ENCODE measurements at regions not wholly inside any gene's neighbourhood (a gene's known extent, or its start where the extent isn't known, plus 50 kb on each side); places are given as distances from the start of the nearest gene placed in this dataset.

- H3K27ac Mint-ChIP-seq: no peak overlapping the region
- H3K4me3 Mint-ChIP-seq: no peak overlapping the region
- peaks cover 0 to 12% of the 10 kb centered on the region in 2 donors for H3K9me3 Mint-ChIP-seq
- no peak for ATAC-seq (replicated peaks)
- H3K4me1 Mint-ChIP-seq (ENCODE audit: low read depth in 2 of 2): no peaks in the 10 kb centered on the region
- no peaks in the 10 kb centered on the region for H3K27me3 Mint-ChIP-seq
- no peaks in the 10 kb centered on the region for H3K36me3 Mint-ChIP-seq (ENCODE audit: insufficient read depth)
- no peak for DNase-seq
These were observed 151.5 kb upstream of the CELF4 start for GRCh38 chr18:37717098-37717497.

- no peaks in the 10 kb centered on the region for H3K36me3 Mint-ChIP-seq (ENCODE audit: insufficient read depth)
- no peak overlapping the region for H3K27ac Mint-ChIP-seq
- no peak for ATAC-seq (replicated peaks)
- DNase-seq: no peak
- H3K4me3 Mint-ChIP-seq: no peak overlapping the region
- no peaks in the 10 kb centered on the region for H3K27me3 Mint-ChIP-seq
- no peaks in the 10 kb centered on the region for H3K4me1 Mint-ChIP-seq (ENCODE audit: low read depth in 2 of 2)
- peaks cover 0 to 12% of the 10 kb centered on the region in 2 donors for H3K9me3 Mint-ChIP-seq
These were observed 150.6 kb upstream of the CELF4 start for GRCh38 chr18:37716106-37716735.

- H3K4me1 Mint-ChIP-seq (ENCODE audit: low read depth in 2 of 2): no peaks in the 10 kb centered on the region
- no peak overlapping the region for H3K27ac Mint-ChIP-seq
These were observed 149.1 kb upstream of the CELF4 start for GRCh38 chr18:37714691-37715090.

GRCh38 chr18:37712776-37713175 is 147.2 kb upstream of the CELF4 start:
- Mint-ChIP-seq H3K27me3 (no peaks in the 10 kb centered on the region), H3K36me3 (ENCODE audit: insufficient read depth) (no peaks in the 10 kb centered on the region), H3K27ac (no peak overlapping the region), H3K4me1 (ENCODE audit: low read depth in 2 of 2) (no peaks in the 10 kb centered on the region), H3K4me3 (no peak overlapping the region), H3K9me3 (peaks cover 0 to 12% of the 10 kb centered on the region in 2 donors)
- DNase-seq (no peak), ATAC-seq (replicated peaks) (no peak)

More at GRCh38 chr18:37714691-37715090, 149.1 kb upstream of the CELF4 start:
- Mint-ChIP-seq H3K4me3 (no peak overlapping the region), H3K36me3 (ENCODE audit: insufficient read depth) (no peaks in the 10 kb centered on the region), H3K9me3 (peaks cover 0 to 12% of the 10 kb centered on the region in 2 donors), H3K27me3 (no peaks in the 10 kb centered on the region)
- no peak for DNase-seq
- no peak for ATAC-seq (replicated peaks)

- H3K4me3 Mint-ChIP-seq: no peak overlapping the region
- DNase-seq: no peak
- H3K9me3 Mint-ChIP-seq: peaks cover 0 to 12% of the 10 kb centered on the region in 2 donors
- H3K27me3 Mint-ChIP-seq: no peaks in the 10 kb centered on the region
- no peak overlapping the region for H3K27ac Mint-ChIP-seq
- no peak for ATAC-seq (replicated peaks)
- no peaks in the 10 kb centered on the region for H3K4me1 Mint-ChIP-seq (ENCODE audit: low read depth in 2 of 2)
- no peaks in the 10 kb centered on the region for H3K36me3 Mint-ChIP-seq (ENCODE audit: insufficient read depth)
These were observed 146.3 kb upstream of the CELF4 start for GRCh38 chr18:37711766-37712505.

GRCh38 chr18:37710726-37711125 is 145.1 kb upstream of the CELF4 start:
- Mint-ChIP-seq H3K27ac (no peak overlapping the region), H3K4me1 (ENCODE audit: low read depth in 2 of 2) (no peaks in the 10 kb centered on the region), H3K36me3 (ENCODE audit: insufficient read depth) (no peaks in the 10 kb centered on the region), H3K27me3 (no peaks in the 10 kb centered on the region), H3K9me3 (peaks cover 0 to 12% of the 10 kb centered on the region in 2 donors), H3K4me3 (no peak overlapping the region)
- ATAC-seq (replicated peaks) (no peak), DNase-seq (no peak)

- H3K4me3 Mint-ChIP-seq: no peak overlapping the region
- peaks cover 2 to 4% of the 10 kb centered on the region in 2 donors for H3K9me3 Mint-ChIP-seq
- DNase-seq: no peak
- H3K4me1 Mint-ChIP-seq (ENCODE audit: low read depth in 2 of 2): no peaks in the 10 kb centered on the region
- H3K36me3 Mint-ChIP-seq (ENCODE audit: insufficient read depth): no peaks in the 10 kb centered on the region
- H3K27me3 Mint-ChIP-seq: no peaks in the 10 kb centered on the region
- no peak for ATAC-seq (replicated peaks)
- no peak overlapping the region for H3K27ac Mint-ChIP-seq
These were observed 144.1 kb upstream of the CELF4 start for GRCh38 chr18:37709740-37710139.

GRCh38 chr18:37705016-37705415 is 139.4 kb upstream of the CELF4 start:
- H3K27me3 Mint-ChIP-seq: no peaks in the 10 kb centered on the region
- no peaks in the 10 kb centered on the region for H3K4me1 Mint-ChIP-seq (ENCODE audit: low read depth in 2 of 2)

GRCh38 chr18:37702841-37703240 is 137.2 kb upstream of the CELF4 start:
- DNase-seq (no peak), ATAC-seq (replicated peaks) (no peak)
- H3K4me1 Mint-ChIP-seq (ENCODE audit: low read depth in 2 of 2): no peaks in the 10 kb centered on the region
- H3K4me3 Mint-ChIP-seq: no peak overlapping the region
- H3K27me3 Mint-ChIP-seq: no peaks in the 10 kb centered on the region
- no peaks in the 10 kb centered on the region for H3K36me3 Mint-ChIP-seq (ENCODE audit: insufficient read depth)
- peaks cover 6 to 7% of the 10 kb centered on the region in 2 donors for H3K9me3 Mint-ChIP-seq
- no peak overlapping the region for H3K27ac Mint-ChIP-seq

More at GRCh38 chr18:37705016-37705415, 139.4 kb upstream of the CELF4 start:
- Mint-ChIP-seq H3K9me3 (peaks cover 6 to 7% of the 10 kb centered on the region in 2 donors), H3K27ac (no peak overlapping the region), H3K4me3 (no peak overlapping the region), H3K36me3 (ENCODE audit: insufficient read depth) (no peaks in the 10 kb centered on the region)
- ATAC-seq (replicated peaks) (no peak), DNase-seq (no peak)

GRCh38 chr18:37701967-37702366 is 136.4 kb upstream of the CELF4 start:
- Mint-ChIP-seq H3K4me3 (no peak overlapping the region), H3K9me3 (peaks cover 6 to 7% of the 10 kb centered on the region in 2 donors), H3K4me1 (ENCODE audit: low read depth in 2 of 2) (no peaks in the 10 kb centered on the region), H3K36me3 (ENCODE audit: insufficient read depth) (no peaks in the 10 kb centered on the region), H3K27ac (no peak overlapping the region), H3K27me3 (no peaks in the 10 kb centered on the region)
- no peak for ATAC-seq (replicated peaks)
- DNase-seq: no peak

- no peak overlapping the region for H3K27ac Mint-ChIP-seq
- H3K36me3 Mint-ChIP-seq (ENCODE audit: insufficient read depth): no peaks in the 10 kb centered on the region
- peaks cover 0 to 8% of the 10 kb centered on the region in 2 donors for H3K9me3 Mint-ChIP-seq
- DNase-seq: no peak
- ATAC-seq (replicated peaks): no peak
- no peaks in the 10 kb centered on the region for H3K4me1 Mint-ChIP-seq (ENCODE audit: low read depth in 2 of 2)
- no peaks in the 10 kb centered on the region for H3K27me3 Mint-ChIP-seq
- H3K4me3 Mint-ChIP-seq: no peak overlapping the region
These were observed 133.0 kb upstream of the CELF4 start for GRCh38 chr18:37698508-37699040.

- Mint-ChIP-seq H3K4me1 (ENCODE audit: low read depth in 2 of 2) (no peaks in the 10 kb centered on the region), H3K4me3 (no peak overlapping the region), H3K27me3 (no peaks in the 10 kb centered on the region), H3K36me3 (ENCODE audit: insufficient read depth) (no peaks in the 10 kb centered on the region), H3K27ac (no peak overlapping the region), H3K9me3 (peaks cover 0 to 2% of the 10 kb centered on the region in 2 donors)
- no peak for ATAC-seq (replicated peaks)
- no peak for DNase-seq
These were observed 128.9 kb upstream of the CELF4 start for GRCh38 chr18:37694516-37694915.

- Mint-ChIP-seq H3K36me3 (ENCODE audit: insufficient read depth) (no peaks in the 10 kb centered on the region), H3K9me3 (peaks cover 7 to 16% of the 10 kb centered on the region in 2 donors), H3K4me1 (ENCODE audit: low read depth in 2 of 2) (no peaks in the 10 kb centered on the region), H3K27ac (no peak overlapping the region), H3K4me3 (no peak overlapping the region), H3K27me3 (no peaks in the 10 kb centered on the region)
- ATAC-seq (replicated peaks) (no peak), DNase-seq (no peak)
These were observed 125.6 kb upstream of the CELF4 start for GRCh38 chr18:37691162-37691561.

- Mint-ChIP-seq H3K27ac (no peak overlapping the region), H3K4me1 (ENCODE audit: low read depth in 2 of 2) (no peaks in the 10 kb centered on the region), H3K4me3 (no peak overlapping the region), H3K27me3 (no peaks in the 10 kb centered on the region), H3K36me3 (ENCODE audit: insufficient read depth) (no peaks in the 10 kb centered on the region), H3K9me3 (peaks cover 7 to 16% of the 10 kb centered on the region in 2 donors)
- ATAC-seq (replicated peaks): no peak
- no peak for DNase-seq
These were observed 124.2 kb upstream of the CELF4 start for GRCh38 chr18:37689841-37690240.
